ENCODE measurements at regions not wholly inside any gene's neighbourhood (a gene's known extent, or its start where the extent isn't known, plus 50 kb on each side); places are given as distances from the start of the nearest gene placed in this dataset.

GRCh38 chr7:26066736-26067135 is 85.3 kb upstream of the NFE2L3 start:
- TF ChIP-seq CTCF (IDR thresholded peaks at IDR 0.05; ENCODE audit: low read depth, low read length): no peak
- no peak for TF ChIP-seq EZH2phosphoT487 (IDR thresholded peaks at IDR 0.05; ENCODE audit: low read depth)

Measured in OCI-LY3 (cell line).